Suprapubic skin (tissue), 4 donors: ENCODE measurements at regions not wholly inside any gene's neighbourhood (a gene's known extent, or its start where the extent isn't known, plus 50 kb on each side); places are given as distances from the start of the nearest gene placed in this dataset.

ENCODE experiments used
- CTCF ChIP-seq, 2 donors: fragments of 200-600 bp in 1 of 2; fragments of 450-650 bp in 1 of 2; sonication (generic) in 1 of 2; IDR thresholded peaks; one replicate each; pipeline ENCODE4 v1.5.1; 2016 to 2019; ENCODE audit warnings: antibody characterized with exemption in 2 of 2, mild to moderate bottlenecking in 1 of 2, moderate library complexity in 1 of 2
- POLR2A ChIP-seq, 2 donors: fragments of 450-650 bp; IDR thresholded peaks; one replicate each; pipeline ENCODE4 v1.6.1; 2017; ENCODE audit warnings: antibody characterized with exemption in 2 of 2, mild to moderate bottlenecking in 2 of 2, moderate library complexity in 2 of 2
- POLR2AphosphoS5 ChIP-seq, 3 donors: sonication (generic); formaldehyde crosslinking; IDR thresholded peaks; one replicate each; pipeline ENCODE4 v1.6.1; 2017; ENCODE audit warnings: antibody characterized with exemption in 3 of 3

DNA sequence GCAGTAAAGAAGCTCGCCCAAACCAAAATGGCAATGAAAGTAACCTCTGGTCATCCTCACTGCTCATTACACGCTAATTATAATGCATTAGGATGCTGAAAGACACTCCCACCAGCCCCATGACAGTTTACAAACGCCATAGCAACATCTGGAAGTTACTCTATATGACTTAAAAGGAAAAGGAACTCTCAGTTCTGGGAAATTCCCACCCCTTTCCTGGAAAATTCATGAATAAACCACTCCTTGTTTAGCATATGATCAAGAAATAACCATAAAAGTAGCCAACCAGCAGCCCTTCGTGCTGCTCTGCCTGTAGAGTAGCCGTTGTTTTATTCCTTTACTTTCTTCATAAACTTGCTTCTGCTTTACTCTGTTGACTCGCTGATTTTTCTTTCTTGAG is 164.6 kb downstream of the SMAD6 start:
- TF ChIP-seq CTCF (IDR thresholded peaks at IDR 0.05), result no peak
- no peak for TF ChIP-seq POLR2AphosphoS5 (IDR thresholded peaks at IDR 0.05)
- no peak for TF ChIP-seq POLR2A (IDR thresholded peaks at IDR 0.05)
